Gastrocnemius medialis (tissue), 4 donors: ENCODE measurements at regions not wholly inside any gene's neighbourhood (a gene's known extent, or its start where the extent isn't known, plus 50 kb on each side); places are given as distances from the start of the nearest gene placed in this dataset.
"Not testable (repeated sequence)": the region's sequence is repeated elsewhere in the genome, so short reads cannot be mapped to it uniquely, and the experiment has no call there.

Source experiments
- CTCF ChIP-seq, 5 experiments: fragments of 450-650 bp in 3 of 5; fragments of 200-600 bp in 2 of 5; sonication (generic) in 2 of 5; IDR thresholded peaks in 4 of 5; conservative IDR thresholded peaks in 1 of 5; 1 replicate in 4 of 5; 2 replicates in 1 of 5; pipeline ENCODE4 v1.5.1; 2016 to 2019; ENCODE audit warnings: antibody characterized with exemption in 5 of 5, mild to moderate bottlenecking in 3 of 5, moderate library complexity in 3 of 5
- POLR2A ChIP-seq, 2 donors: fragments of 450-650 bp; IDR thresholded peaks; one replicate each; pipeline ENCODE4 v1.6.1; 2017; ENCODE audit warnings: antibody characterized with exemption in 2 of 2, mild to moderate bottlenecking in 2 of 2, moderate library complexity in 2 of 2

- not testable (repeated sequence) for TF ChIP-seq CTCF (IDR thresholded peaks at IDR 0.05 in 4 of 5, conservative IDR thresholded peaks at IDR 0.05 in 1 of 5); POLR2A (IDR thresholded peaks at IDR 0.05)
Measured at GRCh38 chr9:63781817-63782439, 1503.1 kb downstream of the FOXD4L5 start.
